Muscle of arm (tissue), 1 donor: ENCODE measurements at regions not wholly inside any gene's neighbourhood (a gene's known extent, or its start where the extent isn't known, plus 50 kb on each side); places are given as distances from the start of the nearest gene placed in this dataset.
"Not testable (repeated sequence)": the region's sequence is repeated elsewhere in the genome, so short reads cannot be mapped to it uniquely, and the experiment has no call there.

ENCODE experiments used
- DNase-seq: peaks from one replicate; pipeline ENCODE4 v3.0.0-alpha.2; 2013

DNA sequence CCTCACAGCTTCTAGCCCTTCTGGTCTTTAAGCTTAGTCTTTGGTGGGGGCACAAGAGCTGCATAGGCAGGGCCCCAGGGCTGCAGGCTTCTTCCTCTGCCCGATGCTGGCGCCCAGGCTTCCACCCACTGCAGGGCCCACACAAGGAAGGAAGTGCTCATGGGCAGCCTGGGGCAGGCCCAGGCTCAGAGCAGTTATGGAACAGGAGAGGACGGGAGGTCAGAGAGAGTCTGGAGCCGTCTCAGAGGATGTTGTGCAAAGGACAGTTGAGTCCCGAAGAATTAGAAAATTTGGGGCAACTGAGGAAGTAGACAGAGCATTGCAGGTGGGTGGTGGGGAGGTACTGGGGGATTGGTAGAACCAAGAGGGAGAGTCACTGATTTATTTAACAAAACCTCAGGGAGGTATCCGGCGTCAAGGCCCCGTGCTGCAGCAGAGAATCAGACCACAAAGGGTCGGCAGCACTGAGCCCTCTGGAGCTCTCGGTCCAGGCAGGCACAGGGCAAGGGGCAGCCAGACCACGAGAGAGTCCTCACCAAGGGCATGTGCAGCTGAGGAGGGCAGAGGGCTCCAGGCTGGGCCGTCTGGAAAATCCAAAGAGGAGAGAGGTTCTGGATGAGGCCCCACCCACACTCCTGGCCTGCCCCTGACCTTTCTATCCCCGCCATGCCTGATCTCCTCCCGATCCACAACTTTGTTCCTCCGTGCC is 110.8 kb upstream of the GLI2 start:
- no peak for DNase-seq

DNA sequence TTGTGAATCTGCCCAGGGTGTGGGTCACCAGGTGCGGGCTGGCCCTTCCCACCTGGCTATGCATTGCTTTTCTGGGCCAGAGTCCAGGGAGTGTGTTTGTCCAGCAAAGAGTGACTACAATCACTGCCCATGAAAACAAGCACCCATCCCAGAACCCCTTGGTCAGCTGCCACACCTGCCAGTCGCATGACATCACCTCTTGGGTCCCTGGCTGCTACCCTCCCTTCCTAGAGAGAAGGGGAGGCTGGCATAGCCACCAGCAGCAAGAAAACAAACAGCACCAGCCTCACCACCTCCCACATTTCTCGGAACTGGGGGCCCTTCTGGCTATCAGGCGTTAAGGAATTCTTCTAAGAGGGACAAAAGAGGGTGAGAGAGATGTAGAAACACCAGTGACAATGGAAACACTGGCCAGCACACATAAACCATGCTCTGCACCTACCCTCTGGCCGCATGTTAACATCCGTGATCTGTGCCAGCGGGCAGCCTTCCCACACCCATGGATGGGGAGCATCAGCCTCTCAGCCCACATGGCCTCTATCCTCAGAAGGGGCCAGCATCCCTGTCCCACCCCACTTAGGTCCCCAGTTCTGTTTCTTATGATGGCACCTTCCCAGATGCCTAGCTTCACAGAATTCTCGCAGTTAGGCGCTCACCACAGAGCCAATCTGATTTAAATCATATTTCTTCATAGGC is 109.7 kb upstream of the GLI2 start:
- no peak for DNase-seq

- DNase-seq: no peak
Observed at GRCh38 chr2:120626566-120626965, 109.1 kb upstream of the GLI2 start.

GRCh38 chr2:120628248-120628647 is 107.4 kb upstream of the GLI2 start:
- no peak for DNase-seq

GRCh38 chr2:120629241-120629895 is 106.3 kb upstream of the GLI2 start:
- no peak for DNase-seq

GRCh38 chr2:120630031-120630701 is 105.5 kb upstream of the GLI2 start:
- DNase-seq: no peak

DNA sequence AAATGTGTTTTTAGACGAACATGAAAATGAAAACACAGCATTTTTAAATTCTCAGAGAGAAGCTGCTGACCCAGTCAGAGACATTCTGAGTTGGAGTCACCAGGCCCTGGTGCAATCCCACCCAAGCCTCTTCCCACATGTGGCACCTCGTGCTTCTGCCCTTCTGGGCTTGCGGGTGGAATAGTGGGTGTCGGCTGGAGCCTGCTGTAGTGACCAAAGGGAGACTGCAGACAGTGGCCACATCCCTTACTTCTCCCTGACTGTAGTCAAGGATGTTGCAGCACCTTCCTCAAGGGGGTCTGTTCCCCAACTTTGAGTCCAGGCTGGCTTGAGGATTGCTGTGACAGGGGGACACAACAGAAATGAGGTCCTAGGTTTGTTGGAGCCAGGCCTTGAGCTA is 104.4 kb upstream of the GLI2 start:
- DNase-seq: no peak

DNA sequence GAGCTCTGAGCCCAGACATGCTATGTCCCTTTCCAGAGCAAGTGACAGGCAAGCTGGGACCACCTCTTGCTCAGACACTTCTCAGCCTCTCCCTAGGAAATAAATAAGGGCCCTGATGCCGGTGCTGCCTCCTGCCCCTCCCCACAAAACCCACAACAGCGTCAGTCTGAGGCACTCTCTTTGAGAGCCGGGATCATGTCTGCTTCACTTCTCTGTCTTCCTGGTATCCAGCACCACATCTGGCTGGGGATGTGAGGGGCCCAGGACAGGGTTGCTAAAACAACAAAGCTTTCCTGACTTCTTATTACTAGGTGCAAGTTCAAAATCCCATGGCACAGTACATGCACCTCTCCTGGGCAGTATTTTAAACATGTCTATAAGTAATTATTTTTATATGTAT is 103.9 kb upstream of the GLI2 start:
- DNase-seq: no peak

GRCh38 chr2:120632796-120633646 is 102.6 kb upstream of the GLI2 start:
- no peak for DNase-seq

GRCh38 chr2:120634533-120634932 is 101.1 kb upstream of the GLI2 start:
- no peak for DNase-seq

GRCh38 chr2:120635146-120635545 is 100.5 kb upstream of the GLI2 start:
- no peak for DNase-seq

- no peak for DNase-seq
Observed at GRCh38 chr2:120637847-120638246, 97.8 kb upstream of the GLI2 start.

GRCh38 chr2:120638450-120638849 is 97.2 kb upstream of the GLI2 start:
- no peak for DNase-seq

- no peak for DNase-seq
Observed at GRCh38 chr2:120641366-120641771, 94.3 kb upstream of the GLI2 start.

GRCh38 chr2:120642646-120643045 is 93.0 kb upstream of the GLI2 start:
- no peak for DNase-seq

DNA sequence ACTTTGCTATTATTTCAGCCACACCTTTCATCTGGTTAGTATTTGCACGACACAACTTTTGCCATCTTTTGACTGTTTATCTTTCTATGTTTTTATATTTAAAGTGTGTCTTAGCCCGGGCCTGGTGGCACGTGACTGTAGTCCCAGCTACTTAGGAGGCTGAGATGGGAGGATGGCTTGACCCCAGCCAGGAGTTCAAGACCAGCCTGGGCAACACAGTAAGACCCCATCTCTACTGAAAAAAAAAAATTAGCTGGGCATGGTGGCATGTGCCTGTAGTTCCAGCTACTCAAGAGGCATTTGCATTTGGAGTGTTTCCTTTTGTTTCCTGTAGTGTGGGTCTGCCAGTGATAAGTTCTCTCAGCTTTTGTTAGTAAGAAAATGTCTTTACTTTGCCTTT is 88.7 kb upstream of the GLI2 start:
- no peak for DNase-seq

- DNase-seq: no peak
Observed at GRCh38 chr2:120647487-120647886, 88.2 kb upstream of the GLI2 start.

- not testable (repeated sequence) for DNase-seq
Observed at GRCh38 chr2:120649381-120649780, 86.3 kb upstream of the GLI2 start.

DNA sequence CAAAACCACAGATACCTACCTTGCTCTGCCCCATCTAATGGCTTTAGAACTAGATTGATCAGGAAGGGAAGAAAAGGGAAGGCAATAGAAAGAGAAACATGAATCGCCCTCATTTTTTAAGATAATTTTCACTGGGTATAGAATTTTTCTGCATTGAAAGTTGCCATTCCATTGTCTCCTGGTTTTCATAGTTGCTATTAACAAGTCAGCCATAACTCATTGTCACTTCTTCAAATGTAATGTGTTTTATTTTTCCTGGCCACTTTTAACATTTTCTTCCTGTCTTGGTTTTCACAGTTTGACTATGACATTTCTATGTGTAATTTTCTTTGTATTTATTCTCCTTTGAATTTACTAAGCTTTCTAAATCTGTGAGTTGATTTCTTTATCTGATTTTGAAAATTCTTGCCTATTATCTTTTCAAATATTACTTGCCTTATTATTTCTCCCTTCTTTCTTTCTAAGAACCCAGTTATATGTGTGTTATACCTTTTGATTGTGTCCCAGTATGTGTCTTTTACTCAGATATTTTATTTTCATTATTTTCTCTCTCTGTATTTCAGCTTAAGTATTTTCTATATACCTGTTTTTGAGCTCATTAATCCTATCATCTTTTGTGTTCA is 85.5 kb upstream of the GLI2 start:
- DNase-seq: no peak

GRCh38 chr2:120651818-120652217 is 83.8 kb upstream of the GLI2 start:
- DNase-seq: no peak

DNA sequence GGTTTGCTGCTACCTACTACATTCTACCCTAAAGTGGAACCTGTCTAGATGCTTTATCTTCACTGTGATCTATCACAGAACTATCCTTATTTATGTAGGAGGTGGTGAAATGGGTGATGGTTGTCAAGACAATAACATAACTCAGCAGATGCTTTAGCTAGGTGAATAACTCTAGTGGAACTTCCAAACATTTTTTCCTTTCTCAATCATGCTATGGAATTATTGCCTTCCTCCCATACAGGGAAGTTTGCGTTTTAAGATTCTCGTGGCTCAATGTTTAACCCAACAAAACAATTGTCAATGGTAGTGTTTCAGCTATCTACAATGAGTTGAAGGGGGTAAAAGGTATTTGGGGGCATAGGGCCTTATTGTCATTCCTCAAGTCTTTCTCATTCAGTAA is 82.6 kb upstream of the GLI2 start:
- no peak for DNase-seq
